NCI-H526 treated with DMSO at 0.1 percent for 48 hours (cell line): ENCODE measurements at regions not wholly inside any gene's neighbourhood (a gene's known extent, or its start where the extent isn't known, plus 50 kb on each side); places are given as distances from the start of the nearest gene placed in this dataset.
A peak's percentile ranks its signal among the peaks of the same experiment; 100 is the strongest.

Experiments used
- DNase-seq: peaks from one replicate; lab custom pipeline; 2025; lab: John Stamatoyannopoulos, UW

DNA sequence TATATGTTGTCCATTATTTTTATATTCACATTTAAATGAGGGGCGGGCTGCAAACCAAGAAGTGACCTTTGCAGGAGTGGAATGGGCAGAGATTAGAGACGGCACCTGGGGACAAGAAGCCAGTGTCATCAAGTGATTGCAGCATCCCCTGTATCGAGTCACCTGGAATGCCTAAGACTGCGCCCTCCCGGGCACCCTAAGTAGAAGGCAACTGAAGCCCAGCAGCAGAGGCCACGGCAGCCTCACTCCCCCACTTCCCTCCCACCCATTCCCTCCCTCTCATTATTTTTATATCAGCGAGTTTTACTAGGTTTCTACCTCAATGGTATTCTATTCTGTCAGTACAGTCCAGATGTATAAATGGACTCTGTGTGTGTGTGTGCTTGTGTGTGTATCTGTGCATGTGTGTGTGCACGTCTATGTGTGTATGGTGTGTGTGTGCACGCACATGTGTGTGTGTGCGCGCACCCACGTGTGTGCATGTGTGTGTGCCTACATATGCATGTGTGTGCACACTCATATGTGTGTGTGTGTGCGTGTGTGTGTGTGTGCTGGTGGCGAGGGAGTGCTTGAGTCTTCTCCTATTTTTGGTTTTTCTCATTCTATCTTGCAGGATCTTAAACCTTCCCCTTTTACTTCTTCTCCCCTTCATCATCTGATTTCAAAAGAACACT is 106.8 kb upstream of the SLC66A3 start:
- DNase-seq: no peak

DNA sequence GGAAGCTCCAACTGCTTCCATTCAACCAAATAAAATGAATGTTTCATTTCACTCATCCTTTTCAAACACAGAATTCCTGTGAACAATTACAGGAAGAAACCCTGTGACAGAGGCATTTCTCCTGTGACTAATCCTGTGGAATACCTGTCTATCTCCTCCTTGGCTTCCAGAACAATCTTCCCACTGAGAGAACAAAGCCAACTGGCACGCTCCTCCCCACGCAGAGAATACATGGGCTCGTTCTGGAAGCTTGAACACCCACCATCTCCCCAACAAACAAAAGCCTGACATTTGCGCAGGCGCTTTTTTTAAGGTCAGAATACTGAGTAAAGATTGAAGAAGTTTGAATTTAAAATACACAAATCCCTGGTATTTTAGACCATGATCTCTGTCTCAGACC is 104.7 kb upstream of the SLC66A3 start:
- DNase-seq: no peak

DNA sequence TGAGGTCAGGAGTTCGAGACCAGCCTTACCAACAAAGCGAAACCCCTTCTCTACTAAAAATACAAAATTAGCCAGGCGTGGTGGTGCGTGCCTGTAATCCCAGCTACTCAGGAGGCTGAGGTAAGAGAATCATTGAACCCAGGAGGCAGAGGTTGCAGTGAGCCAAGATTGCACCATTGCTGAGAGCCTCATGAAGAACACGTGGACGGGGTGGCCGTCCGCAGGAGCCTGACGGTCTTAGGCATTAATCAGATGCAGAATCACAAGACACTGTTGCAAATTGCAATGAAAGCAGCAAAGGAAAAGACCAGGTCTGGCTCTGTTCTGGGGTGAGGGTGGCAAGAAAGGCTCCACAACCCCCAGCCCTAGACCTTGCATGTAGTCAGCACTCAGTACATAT is 104.0 kb upstream of the SLC66A3 start:
- DNase-seq: no peak

DNA sequence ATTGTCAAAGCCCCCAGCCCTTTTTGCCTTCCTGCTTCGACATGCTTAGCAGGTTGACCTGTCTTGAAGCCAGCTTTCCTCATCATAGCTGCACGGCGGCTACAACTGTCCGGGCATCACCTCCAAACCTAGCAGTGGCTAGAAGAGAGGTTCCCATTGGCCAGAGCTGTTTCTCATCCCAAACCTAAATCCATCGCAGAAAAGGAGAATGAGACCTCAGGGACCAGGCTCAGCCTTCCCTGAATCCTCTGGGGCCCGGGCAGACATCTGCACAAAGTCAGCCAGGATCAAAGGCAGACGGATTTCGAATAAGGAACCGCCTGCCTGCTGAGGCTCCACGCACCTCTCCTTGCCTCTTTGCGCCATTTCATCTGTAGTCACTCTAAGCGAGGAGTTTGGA is 101.7 kb upstream of the SLC66A3 start:
- no peak for DNase-seq

DNA sequence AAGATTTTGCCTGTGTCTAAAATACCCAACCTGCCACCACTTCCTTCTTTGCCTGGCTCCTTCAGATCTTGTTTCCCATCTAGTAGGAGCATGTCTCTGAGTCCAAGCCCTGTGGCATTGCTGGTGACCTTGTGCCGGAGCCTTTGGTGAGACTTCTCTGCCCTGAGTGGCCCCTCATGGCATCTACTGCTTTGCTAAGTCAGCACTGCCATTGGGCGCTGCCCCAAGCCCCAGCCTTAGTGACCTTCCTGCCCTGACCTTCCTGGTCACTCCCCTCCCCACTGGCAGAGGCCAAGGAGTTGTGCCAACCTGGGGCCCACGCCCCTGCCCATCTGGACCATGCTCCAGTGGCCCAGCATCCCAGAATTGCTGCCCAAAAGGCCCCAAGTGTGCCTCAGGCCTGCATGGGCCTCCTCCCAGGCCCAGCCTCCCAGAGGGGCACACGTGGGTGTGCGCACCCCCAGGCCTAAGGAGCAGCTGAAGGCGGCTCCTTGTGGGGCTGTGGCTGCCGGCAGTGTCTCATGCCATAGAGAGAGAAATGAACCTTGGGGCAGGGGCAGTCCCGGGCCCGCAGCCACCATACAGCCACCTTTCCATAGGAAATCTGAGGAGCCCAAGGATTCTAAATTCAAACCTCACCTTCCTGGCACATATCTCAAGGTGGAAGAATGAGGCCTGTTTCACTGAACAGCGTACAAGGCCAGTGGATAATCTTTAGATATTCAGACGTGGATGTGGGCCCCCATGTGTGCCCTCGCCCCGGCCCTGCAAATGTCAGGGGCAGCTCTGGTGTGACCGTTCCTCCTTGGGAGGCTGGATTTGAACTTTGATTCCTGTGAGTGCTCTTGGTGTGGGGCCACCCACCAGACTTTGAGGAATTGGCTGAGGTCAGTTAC is 100.2 kb upstream of the SLC66A3 start:
- DNase-seq: no peak

DNA sequence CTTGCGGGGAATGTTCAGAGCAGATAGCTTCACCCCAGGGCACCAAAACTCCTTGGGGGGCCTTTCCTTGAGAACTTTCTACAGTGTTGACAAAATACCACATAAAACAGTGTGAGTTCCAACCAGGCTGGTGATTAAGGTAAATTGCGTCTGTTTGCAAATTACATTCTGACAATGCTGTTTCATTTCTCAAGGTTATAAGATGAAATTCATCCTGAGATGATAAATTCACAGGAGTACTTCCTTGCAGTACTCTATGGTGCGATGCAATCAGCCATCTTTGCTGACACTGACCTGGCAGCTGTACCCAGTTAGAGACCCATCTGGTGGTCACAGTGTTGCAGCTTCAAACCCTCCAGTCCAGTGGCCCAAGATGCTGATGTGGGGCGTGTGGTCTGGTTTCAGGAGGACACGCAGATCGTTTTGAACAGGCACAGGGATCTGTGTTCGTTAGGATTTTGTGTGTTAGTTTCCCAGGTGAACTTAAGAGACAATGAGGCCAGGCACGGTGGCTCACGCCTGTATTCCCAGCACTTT is 99.5 kb upstream of the SLC66A3 start:
- DNase-seq: no peak

DNA sequence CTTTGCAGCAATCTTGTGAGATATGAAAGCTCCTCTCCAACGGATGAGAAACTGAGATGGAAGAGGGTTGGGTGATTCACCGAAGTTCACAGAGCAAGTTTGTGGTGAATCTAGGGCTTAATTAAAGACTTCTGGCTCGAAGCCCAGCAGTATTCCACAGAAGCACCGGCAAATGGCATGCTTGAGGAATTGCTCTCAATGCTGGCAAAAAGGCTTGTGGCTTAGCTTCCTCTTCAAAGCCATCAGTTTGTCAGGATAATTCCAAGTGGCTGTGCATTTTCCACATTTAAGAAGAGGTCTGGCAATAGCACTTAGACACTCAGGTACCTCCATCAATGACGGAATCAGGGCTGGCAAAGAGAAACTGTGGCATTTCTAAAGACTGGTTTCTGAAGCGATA is 98.7 kb upstream of the SLC66A3 start:
- no peak for DNase-seq

DNA sequence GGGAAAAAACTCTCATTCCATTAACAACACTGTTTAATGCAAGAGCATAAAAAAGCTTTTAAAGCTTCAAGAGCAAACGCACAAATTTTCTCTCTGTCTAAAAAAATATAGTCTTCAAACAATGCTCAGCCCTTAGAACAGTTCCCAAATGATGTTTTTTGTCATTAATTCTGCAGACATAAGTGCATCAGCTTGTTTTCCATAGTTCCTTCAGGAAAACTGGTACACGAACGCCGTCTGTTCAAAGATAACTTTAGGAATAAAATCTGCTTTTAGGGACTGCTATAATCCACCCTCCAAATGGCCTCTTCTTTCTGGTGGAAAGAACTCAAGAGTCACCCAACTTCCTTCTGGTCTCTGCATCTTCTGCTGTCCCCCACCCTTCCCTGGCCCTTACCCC is 98.2 kb upstream of the SLC66A3 start:
- DNase-seq: no peak

DNA sequence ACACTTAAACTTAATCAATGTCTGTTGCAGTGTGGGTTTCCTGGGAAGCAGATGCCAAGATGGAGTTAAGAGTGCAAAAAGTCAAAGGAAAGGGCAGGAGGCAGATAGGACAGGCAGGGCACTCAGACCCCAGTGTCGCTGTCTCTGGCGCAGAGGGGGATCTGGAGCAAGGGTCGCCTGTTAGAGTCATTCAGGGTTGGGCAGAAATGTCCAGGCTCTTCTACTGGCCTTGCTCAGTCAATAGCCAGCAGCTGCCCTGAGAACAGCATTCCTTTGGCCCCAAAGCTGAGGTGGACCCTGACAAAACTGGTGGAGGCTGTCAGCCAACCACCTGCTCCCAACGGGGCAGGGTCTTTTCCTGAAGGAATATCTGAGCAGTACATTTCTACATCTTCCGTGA is 97.1 kb upstream of the SLC66A3 start:
- DNase-seq: no peak

DNA sequence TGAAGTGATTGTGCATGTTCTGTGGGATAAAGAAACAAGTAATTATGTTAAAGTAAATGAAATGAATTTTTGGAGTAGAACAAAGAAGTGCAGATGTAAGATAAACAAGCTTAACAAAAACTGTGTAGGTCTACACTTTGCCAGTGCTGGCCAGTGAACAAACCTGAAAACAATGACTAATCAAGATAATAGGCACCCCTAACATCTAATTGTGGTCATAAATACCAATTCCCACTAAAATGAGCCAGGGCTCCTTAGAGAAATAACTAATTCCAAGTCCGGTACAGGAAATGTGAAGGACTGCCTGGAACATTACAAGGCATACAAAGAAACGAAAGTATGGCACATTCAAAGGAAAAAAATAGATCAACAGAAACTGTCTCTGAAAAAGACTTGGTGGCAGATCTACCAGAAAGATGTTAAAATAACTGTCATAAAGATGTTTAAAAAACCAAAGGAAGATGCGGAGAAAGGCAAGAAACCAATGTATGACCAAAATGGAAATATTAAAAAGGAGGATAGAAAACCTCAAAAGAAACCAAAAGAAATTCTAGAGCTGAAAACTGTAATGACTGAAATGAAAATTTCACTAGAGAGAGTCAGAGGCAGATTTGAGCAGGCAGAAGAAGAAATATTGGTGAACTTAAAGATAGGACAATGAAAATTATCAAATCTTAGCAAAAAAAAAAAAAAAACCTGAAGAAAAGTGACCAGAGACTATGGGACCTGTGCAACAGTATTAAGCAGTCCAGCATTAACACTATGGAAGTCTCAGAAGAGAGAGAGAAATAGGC is 94.7 kb upstream of the SLC66A3 start:
- DNase-seq: no peak

DNA sequence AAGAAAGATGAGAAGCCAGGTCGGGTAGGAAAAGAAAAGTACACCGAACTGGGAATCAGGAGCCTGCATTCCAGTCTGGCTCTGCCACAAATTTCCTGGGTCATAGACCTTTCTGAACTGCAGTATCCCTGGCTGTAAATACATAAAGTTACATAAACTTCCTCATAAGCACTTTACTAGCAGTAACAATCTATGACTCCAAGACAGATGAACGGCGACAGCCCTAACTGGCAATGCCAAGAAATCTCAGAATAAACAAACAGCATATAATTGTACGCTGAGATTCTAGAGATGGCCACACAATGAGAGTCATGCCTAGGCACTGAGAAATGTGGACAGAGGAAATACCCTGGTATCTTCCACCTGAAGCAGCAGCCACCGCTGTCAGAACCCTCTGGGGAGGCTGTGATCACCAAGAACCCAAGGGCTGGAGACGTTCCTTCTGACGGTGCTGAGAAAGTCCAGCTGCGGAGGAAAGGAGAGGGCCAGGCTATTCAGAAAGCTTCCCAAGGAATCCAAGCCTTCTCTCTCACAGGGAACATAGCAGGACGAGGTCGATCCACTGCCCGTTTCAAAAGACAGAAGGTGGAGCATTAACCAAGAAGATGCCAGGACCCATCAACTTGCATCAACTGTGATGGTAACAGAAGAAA is 89.3 kb upstream of the SLC66A3 start:
- DNase-seq: no peak

DNA sequence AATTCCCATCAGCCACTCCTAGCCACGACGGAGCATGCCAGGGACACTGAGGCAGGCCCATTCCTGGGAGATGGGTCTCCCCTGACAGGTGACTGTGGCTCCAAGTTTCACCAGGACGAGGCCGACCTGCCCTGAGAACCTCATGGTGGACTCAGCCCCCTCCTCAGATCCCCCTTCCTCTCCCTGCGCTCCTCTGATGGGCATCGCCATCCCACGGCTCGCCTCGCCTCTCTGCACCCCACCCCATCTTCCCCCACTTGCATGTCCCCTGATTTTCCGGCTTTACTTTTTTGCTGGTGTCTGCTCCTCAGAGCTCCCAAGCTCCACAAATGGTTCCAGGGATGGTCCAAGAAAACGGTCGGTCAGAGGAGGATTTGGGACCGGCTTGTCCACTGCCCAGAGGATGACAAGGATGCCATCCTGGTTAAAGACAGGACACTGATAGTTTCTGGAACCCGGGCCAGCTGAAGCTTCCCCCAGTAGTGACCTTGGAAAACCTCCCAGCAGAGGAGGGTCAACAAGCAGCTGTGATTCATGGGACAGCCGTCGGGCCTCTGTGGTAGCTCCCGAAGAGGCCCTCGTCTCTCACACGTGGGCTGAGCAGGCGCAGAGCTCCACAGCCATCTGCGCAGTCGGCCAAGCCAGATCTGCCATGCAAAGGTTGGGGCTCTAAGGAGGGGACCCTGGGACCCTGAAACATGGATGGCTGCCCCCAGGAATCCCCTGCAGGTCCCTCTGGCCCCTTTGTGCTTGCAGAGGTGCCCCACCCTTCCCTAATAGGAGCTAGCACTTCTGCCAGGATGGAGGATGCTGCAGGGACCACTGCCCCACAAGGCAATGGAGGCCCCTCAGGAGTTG is 87.8 kb upstream of the SLC66A3 start:
- no peak for DNase-seq

DNA sequence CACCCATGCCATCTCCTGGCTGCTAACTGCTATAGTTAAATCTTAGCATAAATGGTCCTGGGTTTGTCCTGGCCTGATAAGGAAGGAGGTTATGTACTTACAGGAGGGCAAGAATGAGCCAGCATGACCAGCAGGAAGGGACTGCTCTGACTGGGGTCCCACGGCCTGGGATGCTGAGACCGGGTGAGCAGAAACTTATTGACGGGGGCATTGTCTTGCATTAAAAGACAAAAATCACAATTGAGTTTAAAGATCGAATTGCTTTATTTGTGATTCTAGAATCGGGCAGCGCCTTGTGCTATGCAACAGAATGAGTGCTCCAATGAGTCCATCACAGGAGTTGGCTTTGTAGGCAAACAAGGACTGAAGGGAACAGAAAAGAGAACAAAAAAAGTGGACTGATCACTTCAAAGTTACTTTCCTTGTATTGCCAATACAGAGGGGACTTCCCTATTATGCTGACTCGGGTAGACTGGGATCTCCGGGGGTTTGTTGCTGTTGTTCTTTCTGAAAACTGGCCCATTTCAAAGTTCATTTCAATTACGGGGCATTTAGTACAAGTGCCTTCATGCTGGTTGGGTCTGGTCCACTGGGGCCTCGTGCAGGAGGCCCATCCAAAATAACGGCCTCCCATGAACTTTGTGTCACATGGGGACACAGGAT is 87.1 kb upstream of the SLC66A3 start:
- no peak for DNase-seq

DNA sequence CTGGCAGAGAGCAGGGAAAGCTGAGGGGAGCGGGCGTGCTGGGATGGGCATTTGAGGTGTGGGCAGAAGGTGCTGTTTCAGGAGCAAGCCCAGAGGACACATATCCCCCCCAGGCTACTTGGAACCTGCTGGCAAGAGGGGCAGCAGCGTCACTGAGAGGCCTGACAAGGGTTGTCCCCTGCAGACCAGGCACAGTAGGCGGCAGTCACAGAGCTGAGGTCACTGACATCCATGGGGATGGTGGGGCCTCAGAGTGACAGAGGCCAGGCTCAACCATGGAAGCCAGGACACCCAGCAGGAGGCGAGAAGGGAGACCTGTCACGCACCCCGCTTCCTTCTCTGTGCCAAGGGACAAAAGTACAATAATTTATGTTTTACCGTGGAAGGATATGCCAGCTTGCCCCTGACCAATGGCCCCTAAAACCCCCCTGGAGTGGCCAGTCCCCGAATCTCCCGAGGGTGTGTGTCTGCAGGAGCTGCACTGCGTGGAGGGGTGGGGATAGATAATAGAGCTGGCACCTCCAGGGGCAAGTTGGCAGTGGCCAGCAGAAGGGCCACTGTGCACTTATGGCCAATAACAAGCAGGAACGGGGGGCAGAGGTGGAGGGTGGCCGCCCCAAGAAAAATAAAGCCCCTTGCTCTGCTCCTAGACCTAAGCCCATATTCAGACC is 86.3 kb upstream of the SLC66A3 start:
- no peak for DNase-seq

DNA sequence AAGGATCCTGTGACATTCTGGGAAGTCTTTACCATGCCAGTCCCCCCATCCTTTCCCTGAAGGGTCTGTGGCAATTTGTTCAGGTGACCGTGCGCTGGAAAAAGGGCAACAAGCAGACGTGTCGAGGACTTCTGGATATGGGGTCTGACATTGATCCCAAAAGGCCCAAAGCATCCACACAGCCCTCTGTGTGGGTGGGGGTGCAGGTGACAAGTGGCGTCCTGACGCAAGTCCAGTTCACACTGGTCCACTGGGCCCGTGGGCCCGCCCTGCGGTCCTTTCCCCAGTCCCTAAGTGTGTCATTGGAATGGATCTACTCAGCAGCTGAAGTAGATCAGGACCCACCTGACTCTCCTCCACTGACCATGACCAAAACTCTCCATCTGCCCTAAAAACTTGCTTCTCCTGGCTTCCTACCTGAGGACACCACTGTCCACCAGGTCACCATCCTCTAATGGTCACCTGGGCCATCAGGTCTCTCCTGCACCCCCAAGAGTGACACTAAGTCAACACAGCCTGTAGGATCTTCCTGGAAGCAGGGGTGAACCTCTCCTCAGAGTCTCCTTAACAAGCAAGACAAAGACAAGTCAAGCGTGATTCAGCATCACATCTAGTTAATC is 85.6 kb upstream of the SLC66A3 start:
- DNase-seq: no peak

DNA sequence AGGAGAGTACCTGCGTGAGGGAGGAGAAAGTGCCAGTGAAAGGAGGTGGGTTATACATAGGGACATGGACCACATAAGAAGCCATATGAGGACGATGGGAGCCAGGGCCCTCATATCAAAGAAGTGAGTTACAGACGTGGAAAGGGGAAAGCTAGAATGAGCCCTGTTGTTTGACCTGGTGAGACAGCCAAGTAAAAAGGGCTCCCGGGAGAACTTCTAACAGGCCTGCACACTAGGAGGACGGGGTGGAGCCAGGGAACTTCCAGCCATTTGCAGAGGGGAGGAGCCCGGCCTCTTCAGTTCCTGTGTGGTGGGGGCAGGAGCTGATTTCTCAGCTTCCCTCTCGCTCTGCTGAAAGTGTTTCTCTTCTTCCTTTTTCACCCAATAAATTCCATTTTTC is 84.1 kb upstream of the SLC66A3 start:
- DNase-seq: no peak

DNA sequence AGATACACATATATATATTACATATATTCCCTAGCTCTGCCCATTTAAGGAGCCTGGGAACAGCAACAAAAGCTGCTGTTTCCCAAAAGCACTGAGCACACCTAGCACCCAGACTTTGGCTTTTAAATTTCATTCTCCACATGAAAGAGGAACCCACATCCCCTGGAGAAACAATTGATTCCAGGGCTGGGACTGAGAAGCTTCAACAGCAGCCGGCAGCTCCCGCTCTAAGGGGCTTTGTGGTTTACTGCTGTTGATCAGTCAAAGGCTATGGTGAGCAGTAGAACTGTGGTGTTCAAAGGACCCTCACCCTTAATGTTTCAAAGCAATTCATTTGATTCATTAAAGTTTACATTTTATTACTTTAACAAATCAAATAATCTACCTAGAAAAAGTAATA is 83.3 kb upstream of the SLC66A3 start:
- DNase-seq: no peak

DNA sequence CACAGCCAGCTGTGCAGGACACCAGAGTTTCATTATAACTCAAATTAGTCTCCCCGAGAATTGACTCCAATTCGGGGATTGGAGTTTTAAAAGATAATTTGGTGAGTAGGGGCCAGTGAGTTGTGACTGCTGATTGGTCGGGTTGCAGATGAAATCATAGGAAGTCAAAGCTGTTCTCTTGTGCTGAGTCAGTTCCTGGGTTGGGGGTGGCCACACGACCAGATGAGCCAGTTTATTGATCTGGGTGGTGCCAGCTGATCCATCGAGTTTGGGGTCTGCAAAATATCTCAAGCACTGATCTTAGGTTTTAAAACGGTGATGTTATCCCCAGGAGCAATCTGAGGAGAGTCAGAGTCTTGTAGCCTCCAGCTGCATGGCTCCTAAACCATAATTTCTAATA is 82.7 kb upstream of the SLC66A3 start:
- no peak for DNase-seq

DNA sequence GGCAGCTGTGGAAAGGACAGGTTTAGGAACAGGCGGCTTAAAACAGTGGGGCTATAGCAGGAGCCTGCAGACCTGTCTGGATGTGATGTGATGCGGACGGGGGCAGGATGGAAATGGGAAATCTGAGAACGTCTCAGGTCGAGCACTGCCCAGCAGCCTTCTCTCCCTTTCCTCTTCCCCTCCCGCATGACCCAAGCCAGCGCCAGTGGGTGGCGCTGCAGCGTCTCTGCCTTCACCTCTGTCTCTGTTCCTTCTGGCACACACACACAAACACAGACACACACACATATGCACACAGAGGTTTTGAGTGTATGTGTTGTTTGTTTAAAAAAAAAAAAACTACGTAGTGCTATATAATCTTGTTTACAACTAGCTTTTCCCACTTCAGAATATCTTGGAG is 82.0 kb upstream of the SLC66A3 start:
- peak; percentile 8 for DNase-seq

DNA sequence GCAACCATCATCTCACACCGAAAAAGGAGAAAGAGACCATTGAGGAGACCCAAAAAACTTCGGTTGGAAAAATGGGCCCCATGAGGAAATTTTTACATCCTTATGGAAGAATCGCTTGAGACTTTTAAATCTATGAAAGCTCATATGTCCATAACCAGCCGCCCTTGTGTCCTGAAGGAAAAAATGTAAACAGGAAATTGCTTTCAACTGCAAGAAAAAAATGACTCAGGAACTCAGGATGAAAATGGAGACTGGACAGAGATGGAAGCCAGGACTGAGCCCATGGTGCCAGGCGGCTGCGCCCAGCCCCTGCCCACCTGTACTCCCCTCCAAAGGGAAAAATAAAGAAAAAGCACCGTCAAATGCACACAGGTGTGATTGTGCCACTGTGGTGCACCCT is 81.5 kb upstream of the SLC66A3 start:
- DNase-seq: no peak
